ENCODE measurements at regions not wholly inside any gene's neighbourhood (a gene's known extent, or its start where the extent isn't known, plus 50 kb on each side); places are given as distances from the start of the nearest gene placed in this dataset.

DNA sequence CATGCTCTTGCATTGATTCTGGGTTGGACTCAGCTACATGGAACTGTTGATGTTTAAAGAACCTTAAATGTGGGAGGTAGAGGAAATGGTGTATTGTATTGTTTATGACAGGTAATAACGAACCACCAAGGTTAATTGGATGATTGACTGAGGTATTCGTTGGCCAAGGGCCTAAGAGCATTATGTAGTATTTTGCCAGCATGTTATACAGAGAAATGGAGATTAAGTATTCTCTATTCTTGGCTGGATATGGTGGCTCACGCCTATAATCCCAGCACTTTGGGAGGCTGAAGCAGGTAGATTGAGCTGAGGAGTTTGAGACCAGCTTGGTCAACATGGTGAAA, 59.0 kb upstream of the CDK20 start:
- TF ChIP-seq, protein P1, sequence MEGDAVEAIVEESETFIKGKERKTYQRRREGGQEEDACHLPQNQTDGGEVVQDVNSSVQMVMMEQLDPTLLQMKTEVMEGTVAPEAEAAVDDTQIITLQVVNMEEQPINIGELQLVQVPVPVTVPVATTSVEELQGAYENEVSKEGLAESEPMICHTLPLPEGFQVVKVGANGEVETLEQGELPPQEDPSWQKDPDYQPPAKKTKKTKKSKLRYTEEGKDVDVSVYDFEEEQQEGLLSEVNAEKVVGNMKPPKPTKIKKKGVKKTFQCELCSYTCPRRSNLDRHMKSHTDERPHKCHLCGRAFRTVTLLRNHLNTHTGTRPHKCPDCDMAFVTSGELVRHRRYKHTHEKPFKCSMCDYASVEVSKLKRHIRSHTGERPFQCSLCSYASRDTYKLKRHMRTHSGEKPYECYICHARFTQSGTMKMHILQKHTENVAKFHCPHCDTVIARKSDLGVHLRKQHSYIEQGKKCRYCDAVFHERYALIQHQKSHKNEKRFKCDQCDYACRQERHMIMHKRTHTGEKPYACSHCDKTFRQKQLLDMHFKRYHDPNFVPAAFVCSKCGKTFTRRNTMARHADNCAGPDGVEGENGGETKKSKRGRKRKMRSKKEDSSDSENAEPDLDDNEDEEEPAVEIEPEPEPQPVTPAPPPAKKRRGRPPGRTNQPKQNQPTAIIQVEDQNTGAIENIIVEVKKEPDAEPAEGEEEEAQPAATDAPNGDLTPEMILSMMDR (IDR thresholded peaks at IDR 0.05): no peak
- no peak for TF ChIP-seq POLR2A (IDR thresholded peaks at IDR 0.05)
